Esophagus squamous epithelium (tissue), 4 donors: ENCODE measurements at regions not wholly inside any gene's neighbourhood (a gene's known extent, or its start where the extent isn't known, plus 50 kb on each side); places are given as distances from the start of the nearest gene placed in this dataset.

Experiments used
- POLR2A ChIP-seq, 4 donors: fragments of 450-650 bp; IDR thresholded peaks; one replicate each; pipeline ENCODE4 v1.6.1; 2017; ENCODE audit warnings: antibody characterized with exemption in 4 of 4, mild to moderate bottlenecking in 4 of 4, moderate library complexity in 3 of 4
- TF ChIP-seq, protein P1 (sequence below), 6 experiments: fragments of 450-650 bp in 4 of 6; fragments of 200-600 bp in 2 of 6; sonication (generic) in 2 of 6; IDR thresholded peaks; one replicate each; pipeline ENCODE4 v1.5.1; 2016 to 2019; ENCODE audit warnings: antibody characterized with exemption in 6 of 6, mild to moderate bottlenecking in 4 of 6, moderate library complexity in 4 of 6

DNA sequence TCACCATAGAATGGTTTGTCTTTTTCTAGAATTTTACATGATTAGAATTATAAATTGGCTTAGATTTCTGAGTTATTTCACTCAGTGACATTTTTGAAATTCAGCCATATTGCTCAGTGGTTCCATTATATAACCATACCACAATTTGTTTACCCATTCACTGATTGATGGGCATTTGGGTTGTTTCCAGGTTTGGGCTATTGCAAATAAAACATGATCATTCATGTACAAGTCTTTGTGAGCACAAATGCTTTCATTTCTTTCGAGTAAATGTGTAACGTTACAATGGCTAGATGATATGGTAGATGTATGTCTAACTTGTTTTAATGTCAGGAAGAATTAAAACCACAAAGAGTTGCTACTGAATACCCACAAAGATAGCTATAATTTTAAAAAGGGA, 279.9 kb upstream of the TARS1 start:
- TF ChIP-seq, protein P1, sequence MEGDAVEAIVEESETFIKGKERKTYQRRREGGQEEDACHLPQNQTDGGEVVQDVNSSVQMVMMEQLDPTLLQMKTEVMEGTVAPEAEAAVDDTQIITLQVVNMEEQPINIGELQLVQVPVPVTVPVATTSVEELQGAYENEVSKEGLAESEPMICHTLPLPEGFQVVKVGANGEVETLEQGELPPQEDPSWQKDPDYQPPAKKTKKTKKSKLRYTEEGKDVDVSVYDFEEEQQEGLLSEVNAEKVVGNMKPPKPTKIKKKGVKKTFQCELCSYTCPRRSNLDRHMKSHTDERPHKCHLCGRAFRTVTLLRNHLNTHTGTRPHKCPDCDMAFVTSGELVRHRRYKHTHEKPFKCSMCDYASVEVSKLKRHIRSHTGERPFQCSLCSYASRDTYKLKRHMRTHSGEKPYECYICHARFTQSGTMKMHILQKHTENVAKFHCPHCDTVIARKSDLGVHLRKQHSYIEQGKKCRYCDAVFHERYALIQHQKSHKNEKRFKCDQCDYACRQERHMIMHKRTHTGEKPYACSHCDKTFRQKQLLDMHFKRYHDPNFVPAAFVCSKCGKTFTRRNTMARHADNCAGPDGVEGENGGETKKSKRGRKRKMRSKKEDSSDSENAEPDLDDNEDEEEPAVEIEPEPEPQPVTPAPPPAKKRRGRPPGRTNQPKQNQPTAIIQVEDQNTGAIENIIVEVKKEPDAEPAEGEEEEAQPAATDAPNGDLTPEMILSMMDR (IDR thresholded peaks at IDR 0.05): no peak
- no peak for TF ChIP-seq POLR2A (IDR thresholded peaks at IDR 0.05)
